ENCODE measurements at regions not wholly inside any gene's neighbourhood (a gene's known extent, or its start where the extent isn't known, plus 50 kb on each side); places are given as distances from the start of the nearest gene placed in this dataset.

DNA sequence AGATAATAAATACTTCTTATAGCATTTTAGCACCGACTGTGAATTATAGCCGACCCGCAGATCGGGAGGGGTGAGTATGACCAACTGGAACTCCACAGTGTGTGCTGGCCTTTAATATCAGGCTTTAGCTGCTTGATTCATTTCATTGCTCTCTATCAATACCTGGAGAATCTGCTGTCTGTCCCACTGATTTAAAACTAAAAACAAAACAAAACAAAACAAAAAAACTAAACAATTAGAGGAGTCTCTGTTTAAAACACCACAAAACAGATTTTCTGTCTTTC lies 216.8 kb downstream of the FAT3 start:
- Histone ChIP-seq H3K4me1 (no peaks in the 10 kb centered on the region), H3K27me3 (no peaks in the 10 kb centered on the region), H3K4me3 (no peak overlapping the region), H3K9me3 (no peaks in the 10 kb centered on the region), H3K27ac (no peak overlapping the region), H3K36me3 (replicated peaks in 1 of 2; ENCODE audit: insufficient read depth in 1 of 2, low read depth in 2 of 2) (no peaks in the 10 kb centered on the region)
- ATAC-seq (no peak), DNase-seq (no peak)
- no peak for TF ChIP-seq POLR2A (IDR thresholded peaks at IDR 0.05)
- TF ChIP-seq, protein P1, sequence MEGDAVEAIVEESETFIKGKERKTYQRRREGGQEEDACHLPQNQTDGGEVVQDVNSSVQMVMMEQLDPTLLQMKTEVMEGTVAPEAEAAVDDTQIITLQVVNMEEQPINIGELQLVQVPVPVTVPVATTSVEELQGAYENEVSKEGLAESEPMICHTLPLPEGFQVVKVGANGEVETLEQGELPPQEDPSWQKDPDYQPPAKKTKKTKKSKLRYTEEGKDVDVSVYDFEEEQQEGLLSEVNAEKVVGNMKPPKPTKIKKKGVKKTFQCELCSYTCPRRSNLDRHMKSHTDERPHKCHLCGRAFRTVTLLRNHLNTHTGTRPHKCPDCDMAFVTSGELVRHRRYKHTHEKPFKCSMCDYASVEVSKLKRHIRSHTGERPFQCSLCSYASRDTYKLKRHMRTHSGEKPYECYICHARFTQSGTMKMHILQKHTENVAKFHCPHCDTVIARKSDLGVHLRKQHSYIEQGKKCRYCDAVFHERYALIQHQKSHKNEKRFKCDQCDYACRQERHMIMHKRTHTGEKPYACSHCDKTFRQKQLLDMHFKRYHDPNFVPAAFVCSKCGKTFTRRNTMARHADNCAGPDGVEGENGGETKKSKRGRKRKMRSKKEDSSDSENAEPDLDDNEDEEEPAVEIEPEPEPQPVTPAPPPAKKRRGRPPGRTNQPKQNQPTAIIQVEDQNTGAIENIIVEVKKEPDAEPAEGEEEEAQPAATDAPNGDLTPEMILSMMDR (IDR thresholded peaks at IDR 0.05), result no peak
- intact Hi-C loops (cut with DNase I), result no loop called here
- 64 to 69% methylated on average over 4 of the region's 4 CpGs for WGBS, 2 donors

DNA sequence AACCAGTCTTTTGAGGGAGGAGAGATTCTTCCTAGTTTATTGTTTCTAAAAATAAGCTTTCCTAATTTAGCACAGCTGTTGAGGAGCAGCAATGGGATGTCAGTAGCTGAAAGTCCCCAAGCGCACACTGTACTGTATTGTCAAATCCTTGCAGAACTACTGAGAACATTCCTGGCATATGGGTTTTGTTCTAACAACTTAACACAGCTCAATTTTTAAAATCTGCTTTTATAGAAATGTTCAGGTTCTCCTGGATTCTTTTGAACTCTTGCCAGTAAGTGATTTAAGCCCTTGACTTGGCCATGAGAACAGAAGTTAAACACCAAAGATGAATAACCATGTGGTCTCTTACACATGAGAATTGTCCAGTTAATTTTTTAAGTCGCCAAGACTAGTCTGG lies 218.6 kb downstream of the FAT3 start:
- ATAC-seq (no peak), DNase-seq (no peak)
- Histone ChIP-seq H3K36me3 (replicated peaks in 1 of 2; ENCODE audit: insufficient read depth in 1 of 2, low read depth in 2 of 2) (no peaks in the 10 kb centered on the region), H3K27ac (no peak overlapping the region), H3K27me3 (no peaks in the 10 kb centered on the region), H3K4me3 (no peak overlapping the region), H3K4me1 (no peaks in the 10 kb centered on the region), H3K9me3 (no peaks in the 10 kb centered on the region)
- no peak for TF ChIP-seq POLR2A (IDR thresholded peaks at IDR 0.05)
- TF ChIP-seq, protein P1 (IDR thresholded peaks at IDR 0.05), result no peak
- intact Hi-C loops (cut with DNase I), result no loop called here
- 59 to 62% methylated on average over 2 of the region's 2 CpGs for WGBS, 2 donors

DNA sequence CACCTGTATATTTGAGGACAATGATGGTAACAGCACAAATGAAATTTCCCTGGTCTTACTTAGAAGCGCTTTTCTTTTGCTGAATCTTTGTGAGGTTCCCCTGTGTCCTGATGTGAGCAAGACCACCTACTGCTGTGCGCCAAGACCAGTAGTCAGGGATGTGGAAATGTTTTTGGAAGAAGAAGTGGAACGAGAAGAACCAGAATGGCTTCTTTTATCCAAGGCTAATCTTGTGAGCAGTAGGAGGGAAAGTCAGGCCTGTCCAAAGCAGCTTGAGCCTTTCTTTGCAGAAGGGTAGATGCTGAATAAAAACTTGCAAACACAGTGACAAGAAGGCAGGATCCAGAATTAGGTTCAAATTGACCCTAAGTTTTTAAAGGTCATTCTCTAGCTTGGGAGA lies 223.0 kb downstream of the FAT3 start:
- H3K4me3 ChIP-seq, result no peak overlapping the region
- no peaks in the 10 kb centered on the region for H3K4me1 ChIP-seq
- no peaks in the 10 kb centered on the region for H3K9me3 ChIP-seq
- no peak for ATAC-seq
- H3K27ac ChIP-seq, result no peak overlapping the region
- no peak for TF ChIP-seq POLR2A (IDR thresholded peaks at IDR 0.05)
- TF ChIP-seq, protein P1 (IDR thresholded peaks at IDR 0.05), result no peak
- 70 to 83% methylated on average over 3 of the region's 3 CpGs for WGBS, 2 donors
- H3K27me3 ChIP-seq, result no peaks in the 10 kb centered on the region
- intact Hi-C loops (cut with DNase I), result no loop called here
- no peaks in the 10 kb centered on the region for H3K36me3 ChIP-seq (replicated peaks in 1 of 2; ENCODE audit: insufficient read depth in 1 of 2, low read depth in 2 of 2)
- no peak for DNase-seq

DNA sequence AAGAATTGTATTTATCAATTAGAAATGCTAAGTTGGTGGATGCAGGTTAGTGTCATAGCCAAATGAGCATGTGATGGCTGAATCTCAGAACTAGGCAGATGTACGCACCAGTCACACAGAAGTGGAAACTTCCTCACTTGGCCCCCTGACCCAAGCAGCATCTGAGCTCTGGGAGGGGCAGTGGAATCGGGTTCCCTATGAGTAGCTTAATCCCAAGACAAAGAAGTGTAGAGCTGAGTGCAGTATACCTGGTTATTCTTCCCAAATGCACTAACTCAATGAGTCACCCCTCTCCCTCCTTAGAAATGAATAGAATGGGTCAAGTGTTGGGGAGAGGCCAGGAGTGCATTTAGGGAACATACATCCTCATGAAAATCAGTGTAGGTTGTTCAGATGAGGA lies 224.6 kb downstream of the FAT3 start:
- ATAC-seq (no peak), DNase-seq (no peak)
- Histone ChIP-seq H3K9me3 (no peaks in the 10 kb centered on the region), H3K4me3 (no peak overlapping the region), H3K27me3 (no peaks in the 10 kb centered on the region), H3K27ac (no peak overlapping the region), H3K36me3 (replicated peaks in 1 of 2; ENCODE audit: insufficient read depth in 1 of 2, low read depth in 2 of 2) (no peaks in the 10 kb centered on the region), H3K4me1 (no peaks in the 10 kb centered on the region)
- intact Hi-C loops (cut with DNase I), result no loop called here
- no peak for TF ChIP-seq POLR2A (IDR thresholded peaks at IDR 0.05)
- TF ChIP-seq, protein P1 (IDR thresholded peaks at IDR 0.05), result no peak
- 88 to 95% methylated on average over 2 of the region's 2 CpGs for WGBS, 2 donors

DNA sequence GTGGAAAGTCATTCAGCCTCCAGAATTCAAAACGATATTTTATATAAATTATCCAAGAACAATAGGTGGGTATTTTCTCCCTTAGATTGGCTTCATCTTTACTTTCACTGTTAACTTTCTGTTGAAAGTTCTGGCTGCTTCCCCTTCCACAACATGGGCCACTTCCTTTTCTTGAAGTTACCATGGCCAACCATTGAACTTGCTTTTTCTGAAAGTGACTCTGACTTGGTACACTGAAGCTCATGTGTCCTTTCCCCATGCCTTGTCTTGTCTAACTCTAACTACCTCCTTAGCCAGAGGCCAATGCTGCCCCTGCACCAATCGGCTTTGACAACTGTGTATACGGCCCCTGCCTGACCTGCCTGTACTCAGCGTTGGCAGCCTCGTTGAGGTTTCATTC lies 225.2 kb downstream of the FAT3 start:
- ATAC-seq (no peak), DNase-seq (no peak)
- no peak overlapping the region for H3K4me3 ChIP-seq
- 75 to 82% methylated on average over 5 of the region's 5 CpGs for WGBS, 2 donors
- H3K9me3 ChIP-seq, result no peaks in the 10 kb centered on the region
- no peak overlapping the region for H3K27ac ChIP-seq
- H3K36me3 ChIP-seq (replicated peaks in 1 of 2; ENCODE audit: insufficient read depth in 1 of 2, low read depth in 2 of 2), result no peaks in the 10 kb centered on the region
- intact Hi-C loops (cut with DNase I), result no loop called here
- H3K4me1 ChIP-seq, result no peaks in the 10 kb centered on the region
- no peak for TF ChIP-seq POLR2A (IDR thresholded peaks at IDR 0.05)
- TF ChIP-seq, protein P1 (IDR thresholded peaks at IDR 0.05), result no peak
- H3K27me3 ChIP-seq, result no peaks in the 10 kb centered on the region

All from body of pancreas (tissue), 4 donors.